Progenitor cell of endocrine pancreas (in vitro differentiated cells): ENCODE measurements at regions not wholly inside any gene's neighbourhood (a gene's known extent, or its start where the extent isn't known, plus 50 kb on each side); places are given as distances from the start of the nearest gene placed in this dataset.

Experiments used
- DNase-seq: peaks from one replicate; pipeline ENCODE4 v3.0.0; 2021; ENCODE audit warnings: low spot score; ENCODE audit not compliant: unreplicated experiment
- H3K27ac Mint-ChIP-seq: 2 replicates; pipeline ENCODE4 v1.8.0; 2021; ENCODE audit warnings: mild to moderate bottlenecking, moderate library complexity, mixed read lengths
- H3K27me3 Mint-ChIP-seq: 2 replicates; pipeline ENCODE4 v1.8.0; 2021; ENCODE audit warnings: mixed read lengths
- H3K36me3 Mint-ChIP-seq: 2 replicates; pipeline ENCODE4 v1.8.0; 2022; ENCODE audit warnings: mixed read lengths; ENCODE audit not compliant: insufficient read depth
- H3K4me1 Mint-ChIP-seq: 2 replicates; pipeline ENCODE4 v1.8.0; 2021; ENCODE audit warnings: low read depth, mixed read lengths
- H3K4me3 Mint-ChIP-seq: 2 replicates; pipeline ENCODE4 v1.8.0; 2021; ENCODE audit warnings: low read depth, mild to moderate bottlenecking, moderate library complexity, mixed read lengths
- H3K9me3 Mint-ChIP-seq: 2 replicates; pipeline ENCODE4 v1.8.0; 2021; ENCODE audit warnings: low read depth, mixed read lengths
- TF ChIP-seq, protein P1 (sequence below): fragments of 200-600 bp; sonication (generic); IDR thresholded peaks from one replicate; pipeline ENCODE4 v1.5.0; 2021; ENCODE audit warnings: antibody characterized with exemption, mild to moderate bottlenecking; ENCODE audit not compliant: unreplicated experiment

DNA sequence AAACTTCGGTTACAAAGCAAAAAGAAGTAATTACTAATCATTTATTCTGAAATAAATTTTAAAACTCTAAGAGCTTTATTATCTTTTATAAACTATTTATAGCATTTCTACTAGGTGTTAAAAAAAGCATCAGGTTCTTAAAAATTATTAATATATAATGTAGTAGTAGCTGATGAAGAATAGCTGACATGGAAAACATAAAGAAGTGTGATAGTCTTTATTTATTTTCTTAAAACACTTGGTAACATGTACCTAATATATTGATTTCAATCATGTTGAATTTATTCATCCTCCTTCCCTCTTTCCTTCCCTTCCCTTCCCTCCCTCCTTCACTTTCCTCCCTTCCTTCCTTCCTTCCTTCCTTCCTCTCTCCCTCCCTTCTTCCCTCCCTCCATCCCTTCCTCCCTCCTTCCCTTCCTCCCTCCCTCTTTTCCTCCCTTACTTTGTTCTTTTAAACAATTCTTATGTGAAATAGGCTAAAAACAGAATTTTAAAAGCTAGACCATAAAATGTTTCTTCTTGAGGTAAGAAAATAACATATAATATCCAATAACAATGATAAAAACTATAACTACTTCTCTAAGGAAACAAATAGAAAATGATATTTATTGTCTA lies 913.9 kb upstream of the MAP3K7 start:
- Mint-ChIP-seq H3K27me3 (no peaks in the 10 kb centered on the region), H3K4me3 (no peak overlapping the region), H3K36me3 (no peaks in the 10 kb centered on the region), H3K4me1 (no peaks in the 10 kb centered on the region), H3K27ac (no peak overlapping the region), H3K9me3 (no peaks in the 10 kb centered on the region)
- no peak for DNase-seq
- TF ChIP-seq, protein P1, sequence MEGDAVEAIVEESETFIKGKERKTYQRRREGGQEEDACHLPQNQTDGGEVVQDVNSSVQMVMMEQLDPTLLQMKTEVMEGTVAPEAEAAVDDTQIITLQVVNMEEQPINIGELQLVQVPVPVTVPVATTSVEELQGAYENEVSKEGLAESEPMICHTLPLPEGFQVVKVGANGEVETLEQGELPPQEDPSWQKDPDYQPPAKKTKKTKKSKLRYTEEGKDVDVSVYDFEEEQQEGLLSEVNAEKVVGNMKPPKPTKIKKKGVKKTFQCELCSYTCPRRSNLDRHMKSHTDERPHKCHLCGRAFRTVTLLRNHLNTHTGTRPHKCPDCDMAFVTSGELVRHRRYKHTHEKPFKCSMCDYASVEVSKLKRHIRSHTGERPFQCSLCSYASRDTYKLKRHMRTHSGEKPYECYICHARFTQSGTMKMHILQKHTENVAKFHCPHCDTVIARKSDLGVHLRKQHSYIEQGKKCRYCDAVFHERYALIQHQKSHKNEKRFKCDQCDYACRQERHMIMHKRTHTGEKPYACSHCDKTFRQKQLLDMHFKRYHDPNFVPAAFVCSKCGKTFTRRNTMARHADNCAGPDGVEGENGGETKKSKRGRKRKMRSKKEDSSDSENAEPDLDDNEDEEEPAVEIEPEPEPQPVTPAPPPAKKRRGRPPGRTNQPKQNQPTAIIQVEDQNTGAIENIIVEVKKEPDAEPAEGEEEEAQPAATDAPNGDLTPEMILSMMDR = no peak

GRCh38 chr6:91498576-91498975 lies 911.7 kb upstream of the MAP3K7 start:
- H3K27ac Mint-ChIP-seq = no peak overlapping the region
- no peaks in the 10 kb centered on the region for H3K27me3 Mint-ChIP-seq
- H3K4me3 Mint-ChIP-seq = no peak overlapping the region
- TF ChIP-seq, protein P1 = no peak
- DNase-seq = no peak
- H3K36me3 Mint-ChIP-seq = no peaks in the 10 kb centered on the region
- no peaks in the 10 kb centered on the region for H3K9me3 Mint-ChIP-seq
- H3K4me1 Mint-ChIP-seq = no peaks in the 10 kb centered on the region

- no peaks in the 10 kb centered on the region for H3K27me3 Mint-ChIP-seq
- no peaks in the 10 kb centered on the region for H3K9me3 Mint-ChIP-seq
- H3K4me3 Mint-ChIP-seq = no peak overlapping the region
- H3K4me1 Mint-ChIP-seq = no peaks in the 10 kb centered on the region
- TF ChIP-seq, protein P1 = no peak
- no peak overlapping the region for H3K27ac Mint-ChIP-seq
- H3K36me3 Mint-ChIP-seq = no peaks in the 10 kb centered on the region
- DNase-seq = no peak
These were observed 910.9 kb upstream of the MAP3K7 start for GRCh38 chr6:91497770-91498169.

DNA sequence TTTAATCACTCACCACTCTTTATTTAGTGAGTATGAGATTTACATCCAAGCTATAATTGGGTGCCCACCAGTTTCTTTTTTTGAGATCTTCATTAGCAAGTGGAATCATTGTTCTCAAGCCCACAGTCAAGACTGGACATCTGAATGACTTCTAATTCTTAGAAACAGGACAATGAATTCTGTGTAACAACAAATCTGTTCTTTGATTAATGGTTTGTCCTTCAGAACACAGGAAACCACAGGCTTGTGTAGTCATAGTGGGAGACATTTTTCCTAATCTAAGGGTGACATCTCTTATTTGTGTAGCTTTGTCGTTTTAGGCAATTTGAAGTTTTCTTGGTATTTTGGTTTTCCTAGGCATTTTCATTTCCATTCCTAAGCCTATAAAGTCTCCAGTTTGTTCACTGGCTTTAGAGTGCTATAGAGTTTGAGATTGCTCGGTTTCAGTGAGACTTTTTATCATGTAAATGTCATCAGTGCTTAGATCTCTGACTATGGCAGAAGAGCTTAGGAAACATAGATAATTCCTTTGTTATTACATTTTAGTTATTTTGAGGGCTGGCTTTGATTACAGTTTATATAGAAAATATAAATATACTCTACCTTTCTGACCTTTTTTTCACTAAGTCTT lies 903.9 kb upstream of the MAP3K7 start:
- Mint-ChIP-seq H3K9me3 (no peaks in the 10 kb centered on the region), H3K27ac (no peak overlapping the region), H3K36me3 (no peaks in the 10 kb centered on the region), H3K4me1 (no peaks in the 10 kb centered on the region), H3K4me3 (no peak overlapping the region), H3K27me3 (no peaks in the 10 kb centered on the region)
- DNase-seq = no peak
- TF ChIP-seq, protein P1 = no peak

DNA sequence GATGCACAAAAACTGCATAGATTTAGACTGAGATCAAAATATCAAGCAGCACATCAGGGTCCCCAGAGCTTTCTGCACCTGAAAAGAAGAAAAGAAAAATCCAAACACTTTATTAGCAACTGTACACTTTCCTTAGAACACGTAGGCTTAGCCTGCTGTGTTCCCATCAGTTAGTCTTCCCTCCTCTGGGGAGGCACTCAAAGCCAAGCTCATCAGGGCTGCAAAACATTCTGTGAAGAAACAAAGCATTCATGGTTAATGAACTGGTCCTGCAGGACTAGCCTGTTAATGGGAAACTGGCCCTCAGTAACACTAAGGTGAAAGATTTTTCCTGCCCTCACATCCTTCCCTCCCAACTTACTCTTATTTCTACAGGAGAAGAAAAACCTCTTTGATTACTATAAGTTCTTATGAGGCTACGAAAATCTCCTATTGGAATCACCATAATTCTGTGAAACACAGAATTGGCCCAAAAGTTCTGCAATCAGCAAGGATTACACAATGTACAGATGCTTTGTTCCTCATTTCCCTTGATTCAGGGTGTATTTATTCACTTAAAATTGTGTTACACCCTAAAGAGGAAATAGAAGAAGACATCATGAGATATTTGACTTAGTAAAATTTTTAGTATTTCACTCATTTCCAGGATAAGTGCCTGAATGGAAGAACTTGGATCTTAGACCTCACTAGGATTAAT lies 901.0 kb upstream of the MAP3K7 start:
- no peaks in the 10 kb centered on the region for H3K9me3 Mint-ChIP-seq

More for the DNA sequence above, 901.0 kb upstream of the MAP3K7 start:
- H3K27me3 Mint-ChIP-seq = no peaks in the 10 kb centered on the region
- DNase-seq = no peak
- H3K36me3 Mint-ChIP-seq = no peaks in the 10 kb centered on the region
- H3K4me1 Mint-ChIP-seq = no peaks in the 10 kb centered on the region
- TF ChIP-seq, protein P1 = no peak
- no peak overlapping the region for H3K27ac Mint-ChIP-seq
- H3K4me3 Mint-ChIP-seq = no peak overlapping the region
